GM19099 (cell line): ENCODE measurements at regions not wholly inside any gene's neighbourhood (a gene's known extent, or its start where the extent isn't known, plus 50 kb on each side); places are given as distances from the start of the nearest gene placed in this dataset.

Experiments
- POLR2A ChIP-seq: IDR thresholded peaks from 3 replicates; pipeline ENCODE4 v1.6.1; 2011; ENCODE audit warnings: low read depth; ENCODE audit not compliant: insufficient read length; ENCODE audit errors: extremely low read depth

DNA sequence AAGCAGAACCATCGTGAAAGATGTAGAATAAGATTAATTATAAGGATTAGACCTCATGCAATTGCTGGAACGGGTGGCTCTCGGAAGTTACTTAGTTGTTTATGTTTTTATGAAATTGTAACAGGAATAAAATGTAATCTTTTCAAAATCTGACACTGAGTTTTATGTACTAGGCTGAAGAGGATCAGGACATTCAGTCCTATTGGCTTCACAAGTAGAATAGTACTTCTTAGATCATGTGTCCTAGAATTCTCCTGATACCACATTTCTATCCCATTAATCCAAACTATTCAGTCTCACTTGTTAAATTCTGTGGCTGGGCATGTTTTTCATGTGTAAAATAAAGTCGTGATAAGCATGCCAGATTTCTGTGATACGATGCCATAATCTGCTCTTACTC lies 423.5 kb upstream of the OR4E1 start:
- no peak for TF ChIP-seq POLR2A

DNA sequence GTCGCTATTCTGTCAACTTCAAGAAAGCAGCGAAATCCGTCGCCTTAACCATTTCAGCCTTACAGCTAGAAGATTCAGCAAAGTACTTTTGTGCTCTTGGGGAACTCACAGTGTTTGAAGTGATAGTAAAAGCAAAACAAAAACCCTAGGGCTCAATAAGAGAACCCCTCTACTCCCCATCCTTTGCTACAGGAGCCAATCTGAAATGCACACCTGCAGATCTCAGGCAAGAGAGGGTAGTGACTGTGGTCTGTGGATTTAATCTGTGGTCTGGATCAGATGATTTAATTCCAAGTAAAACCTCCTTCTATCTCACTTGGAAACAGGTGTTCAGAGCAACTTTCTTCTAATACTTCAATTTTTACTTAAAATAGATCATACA lies 422.9 kb upstream of the OR4E1 start:
- no peak for TF ChIP-seq POLR2A

DNA sequence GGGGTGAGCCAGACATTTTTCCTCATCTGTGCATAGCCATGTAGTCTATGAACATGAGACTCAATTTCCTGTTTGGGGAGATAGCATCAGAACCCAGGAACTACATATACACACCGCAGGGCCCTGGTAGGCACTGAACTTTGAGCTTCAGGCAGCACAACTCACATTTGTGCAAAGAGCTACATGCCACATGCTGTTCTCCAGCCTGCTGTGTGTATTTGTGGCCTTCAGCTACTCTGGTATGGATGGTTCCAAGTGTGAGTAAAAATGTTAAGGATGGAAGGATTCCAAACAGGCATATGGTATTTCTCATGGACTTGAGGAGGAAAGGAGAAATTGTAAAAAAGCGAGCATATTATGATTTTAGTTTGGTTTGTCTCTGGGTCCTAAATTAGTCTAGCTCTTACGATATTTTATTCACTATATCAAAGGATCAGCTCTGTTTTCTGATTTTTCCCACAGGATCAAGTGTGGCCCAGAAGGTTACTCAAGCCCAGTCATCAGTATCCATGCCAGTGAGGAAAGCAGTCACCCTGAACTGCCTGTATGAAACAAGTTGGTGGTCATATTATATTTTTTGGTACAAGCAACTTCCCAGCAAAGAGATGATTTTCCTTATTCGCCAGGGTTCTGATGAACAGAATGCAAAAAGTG lies 422.4 kb upstream of the OR4E1 start:
- TF ChIP-seq POLR2A: no peak

DNA sequence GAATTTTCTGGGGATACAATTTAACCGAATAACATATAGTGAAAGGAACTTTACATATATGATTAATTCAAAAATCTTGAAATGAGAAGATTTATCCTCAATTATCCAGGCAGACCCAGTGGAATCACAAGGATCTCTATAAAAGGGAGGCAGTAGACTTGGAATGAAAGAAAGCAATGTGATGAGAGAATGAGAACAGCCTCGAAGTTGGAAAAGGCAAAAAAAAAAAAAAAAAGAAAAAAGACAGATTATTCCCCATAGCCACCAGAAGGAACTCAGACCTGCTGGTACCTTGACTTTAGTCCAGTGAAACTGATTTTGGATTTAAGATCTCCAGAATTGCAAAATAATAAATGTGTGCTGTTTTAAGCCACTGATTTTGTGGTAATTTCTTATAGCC lies 416.3 kb upstream of the OR4E1 start:
- no peak for TF ChIP-seq POLR2A

DNA sequence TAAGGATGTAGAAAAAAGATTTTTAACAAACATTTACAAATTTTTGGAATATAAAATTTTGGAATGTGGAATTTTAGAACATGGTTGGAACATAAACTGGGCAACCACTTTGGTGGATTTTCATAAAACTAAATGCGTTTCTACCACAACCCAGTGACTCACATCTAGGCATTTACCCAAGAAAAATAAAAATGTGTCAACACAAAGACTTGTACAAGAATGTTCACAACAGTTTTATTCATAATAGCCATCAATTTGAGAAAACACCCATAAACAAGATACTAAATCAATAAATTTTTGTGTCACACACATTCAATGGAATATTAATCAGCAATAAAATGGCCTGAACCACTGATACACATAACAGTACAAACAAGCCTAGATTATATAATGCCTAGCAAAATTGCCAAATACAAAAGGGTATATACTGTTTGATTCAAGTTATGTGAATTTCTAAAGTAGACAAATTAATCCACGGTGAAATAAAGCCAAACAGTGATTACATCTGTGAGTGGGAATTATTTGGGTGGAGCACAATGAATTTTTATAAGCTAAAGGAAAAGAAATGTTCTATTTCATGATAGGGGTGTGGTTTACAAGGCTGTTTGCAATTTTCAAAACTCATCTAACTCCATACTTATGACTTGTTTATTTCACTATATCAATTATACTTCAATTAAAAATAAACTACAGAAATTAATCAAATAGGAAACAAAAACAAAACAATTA lies 415.2 kb upstream of the OR4E1 start:
- no peak for TF ChIP-seq POLR2A

DNA sequence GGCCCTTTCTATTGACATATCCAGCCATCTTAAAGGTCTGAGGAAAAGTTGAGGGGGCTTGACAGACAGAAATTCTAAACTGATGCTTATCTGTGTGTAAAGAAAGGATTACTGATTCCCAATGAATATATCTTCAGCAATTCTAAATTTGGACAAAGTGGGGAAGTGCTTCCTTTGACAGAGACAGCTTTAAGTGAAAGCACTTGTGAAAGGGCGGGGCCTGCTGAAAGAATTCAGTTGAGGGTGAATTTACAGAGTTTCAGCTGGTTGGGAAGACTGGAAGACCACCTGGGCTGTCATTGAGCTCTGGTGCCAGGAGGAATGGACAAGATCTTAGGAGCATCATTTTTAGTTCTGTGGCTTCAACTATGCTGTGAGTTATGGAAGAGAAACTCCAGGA lies 412.5 kb upstream of the OR4E1 start:
- no peak for TF ChIP-seq POLR2A

DNA sequence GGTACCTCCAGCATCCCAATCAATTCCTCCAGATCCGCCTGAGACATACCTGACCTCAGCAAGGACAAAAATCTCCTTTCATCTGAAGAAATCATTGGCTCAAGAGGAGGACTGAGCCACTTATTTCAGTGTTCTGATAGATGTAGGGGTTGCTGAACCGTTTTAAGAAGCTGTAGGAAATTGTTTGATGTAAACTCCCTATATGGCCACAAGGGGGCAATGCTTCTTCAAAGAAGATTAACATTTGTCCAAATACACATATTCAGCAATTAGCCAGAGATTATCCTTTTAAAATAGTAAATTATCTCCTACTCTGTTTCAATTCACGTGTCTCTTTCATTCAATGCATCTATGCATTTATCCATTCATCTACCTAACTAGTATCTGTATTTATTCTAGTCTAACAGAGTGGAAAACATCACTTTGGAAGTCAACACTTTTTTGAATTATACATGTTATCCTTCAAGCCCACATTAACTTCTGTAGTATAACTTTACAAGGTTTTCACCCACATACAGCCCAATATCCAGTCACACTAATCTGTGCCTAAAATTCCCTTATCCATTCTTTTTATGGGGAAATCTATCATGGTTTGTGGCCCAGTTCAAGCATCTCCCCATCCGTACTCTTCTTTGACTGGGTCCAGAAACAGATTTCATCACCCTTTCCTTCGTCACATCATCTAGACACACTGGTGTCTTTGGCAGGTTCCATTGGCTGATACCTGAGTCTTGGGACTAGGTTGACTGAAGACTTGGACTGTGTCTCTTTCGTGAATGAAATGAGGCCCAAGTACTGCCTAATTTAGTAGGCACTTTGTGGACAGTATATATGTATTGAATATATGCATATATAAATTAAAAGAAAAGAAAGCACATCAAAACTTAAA lies 411.0 kb upstream of the OR4E1 start:
- TF ChIP-seq POLR2A: no peak

DNA sequence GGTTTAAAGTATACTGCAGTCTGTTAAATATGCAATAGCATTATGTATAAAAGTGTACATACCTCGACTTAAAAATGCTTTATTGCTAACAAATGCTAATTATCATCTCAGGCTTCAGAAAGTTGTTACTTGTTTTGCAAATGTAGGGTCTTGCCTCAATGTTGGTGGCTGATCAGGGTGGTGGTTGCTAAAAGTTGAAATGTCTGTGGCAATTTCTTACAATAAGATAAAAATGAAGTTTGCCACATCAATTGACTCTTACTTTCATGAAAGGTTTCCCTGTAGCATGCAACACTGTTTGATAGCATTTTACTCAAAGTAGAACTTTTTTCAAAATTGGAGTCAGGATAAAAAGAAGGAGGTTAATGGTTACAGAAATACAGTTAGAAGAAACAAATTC lies 407.7 kb upstream of the OR4E1 start:
- no peak for TF ChIP-seq POLR2A

DNA sequence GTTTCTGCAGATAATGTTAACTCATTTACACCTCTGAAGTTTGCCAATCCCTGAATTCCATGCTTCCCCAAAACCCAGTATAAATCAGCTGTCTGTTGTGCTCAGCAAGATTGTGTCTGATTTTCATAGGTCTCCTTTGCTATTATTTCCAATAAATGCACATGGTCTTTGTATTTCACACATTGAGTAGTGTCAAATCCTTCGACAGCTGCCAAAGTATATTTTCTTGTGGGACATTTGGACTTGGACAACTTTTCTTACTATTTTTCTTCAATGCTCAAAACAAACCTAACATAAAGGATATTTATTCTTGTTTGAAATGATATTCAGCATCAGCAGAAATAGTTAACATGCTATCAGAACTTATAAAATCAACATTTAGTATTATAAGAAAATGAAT lies 406.1 kb upstream of the OR4E1 start:
- TF ChIP-seq POLR2A: no peak

DNA sequence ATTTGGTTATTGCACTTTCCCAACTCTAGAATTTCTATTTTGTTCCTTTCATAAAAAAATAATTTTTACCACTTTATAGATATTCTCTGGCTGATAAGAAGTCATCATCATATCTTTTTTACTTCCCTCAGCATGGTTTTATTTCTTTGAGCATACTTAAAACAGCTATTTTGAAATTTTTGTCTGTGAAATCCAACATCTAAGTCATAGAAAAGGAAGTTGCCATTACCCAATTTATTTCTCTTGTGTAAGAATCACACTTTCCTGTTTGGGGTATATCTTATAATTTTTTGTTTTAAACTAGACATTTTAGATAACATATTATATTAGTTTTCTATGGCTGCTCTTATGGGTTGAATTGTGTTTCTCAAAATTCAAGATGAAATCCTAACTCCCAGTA lies 400.2 kb upstream of the OR4E1 start:
- no peak for TF ChIP-seq POLR2A

DNA sequence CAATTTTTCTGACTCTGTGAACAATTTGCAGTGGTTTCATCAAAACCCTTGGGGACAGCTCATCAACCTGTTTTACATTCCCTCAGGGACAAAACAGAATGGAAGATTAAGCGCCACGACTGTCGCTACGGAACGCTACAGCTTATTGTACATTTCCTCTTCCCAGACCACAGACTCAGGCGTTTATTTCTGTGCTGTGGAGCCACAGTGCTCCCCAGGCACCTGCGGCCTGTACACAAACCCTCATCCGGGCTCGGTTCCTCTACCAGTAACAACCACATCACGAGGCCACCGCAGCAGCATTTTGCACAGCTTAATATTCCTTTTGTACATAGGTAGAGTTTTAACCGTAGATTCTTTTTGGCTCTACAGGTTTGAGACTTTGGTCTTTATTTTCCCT lies 397.4 kb upstream of the OR4E1 start:
- TF ChIP-seq POLR2A: no peak

DNA sequence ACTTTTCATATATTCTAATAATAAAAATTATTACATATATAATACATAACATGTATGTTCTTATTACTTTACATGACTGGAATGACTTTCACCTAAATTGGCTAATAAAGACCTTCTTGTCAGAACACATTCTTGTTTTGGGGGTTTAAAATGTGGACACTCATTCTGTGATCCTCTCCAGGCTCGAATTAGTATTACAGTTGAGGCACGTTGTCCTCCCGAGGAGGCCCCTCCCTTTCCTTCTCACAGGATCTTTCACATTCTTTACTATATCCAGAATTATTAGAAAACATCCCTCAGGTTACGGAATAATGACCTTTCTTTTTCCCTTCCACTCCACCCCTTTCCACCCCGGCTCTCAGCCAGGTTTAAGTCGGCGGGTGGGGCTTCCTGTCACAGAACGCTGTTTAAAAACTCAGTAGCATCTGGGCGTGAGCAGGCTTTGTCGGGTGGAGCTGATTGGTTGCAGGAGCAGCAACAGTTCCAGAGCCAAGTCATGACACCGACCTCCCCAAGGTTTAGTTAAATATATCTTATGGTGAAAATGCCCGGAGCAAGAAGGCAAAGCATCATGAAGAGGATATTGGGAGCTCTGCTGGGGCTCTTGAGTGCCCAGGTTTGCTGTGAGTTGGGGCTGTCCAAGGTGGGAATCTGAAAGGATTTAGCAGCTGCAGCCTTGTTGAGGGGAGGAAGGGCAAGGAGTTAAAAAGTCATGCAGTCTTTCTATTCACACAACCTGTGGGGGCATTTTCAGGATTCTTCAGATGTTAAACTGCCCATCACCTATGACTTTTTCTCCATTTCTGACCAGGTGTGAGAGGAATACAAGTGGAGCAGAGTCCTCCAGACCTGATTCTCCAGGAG lies 396.7 kb upstream of the OR4E1 start:
- no peak for TF ChIP-seq POLR2A

DNA sequence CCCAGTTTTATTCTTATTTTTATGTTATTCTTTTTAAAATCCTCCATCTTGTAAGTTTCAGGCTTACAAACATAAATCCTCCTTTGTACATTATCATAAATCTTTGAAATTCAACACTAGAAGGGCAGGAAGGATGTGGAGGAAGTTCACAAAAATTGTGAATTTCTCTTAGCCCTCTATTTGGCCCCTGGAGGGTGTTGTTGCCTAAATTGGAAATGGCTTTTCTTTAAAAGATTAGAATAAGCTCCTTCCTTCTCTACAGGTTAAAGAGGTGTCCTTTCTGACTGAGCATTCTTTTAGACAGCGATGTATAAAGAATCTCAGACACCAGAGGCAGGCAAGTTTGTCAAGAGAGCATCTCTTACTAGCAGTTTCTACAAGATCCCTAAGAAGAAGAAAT lies 391.7 kb upstream of the OR4E1 start:
- no peak for TF ChIP-seq POLR2A

DNA sequence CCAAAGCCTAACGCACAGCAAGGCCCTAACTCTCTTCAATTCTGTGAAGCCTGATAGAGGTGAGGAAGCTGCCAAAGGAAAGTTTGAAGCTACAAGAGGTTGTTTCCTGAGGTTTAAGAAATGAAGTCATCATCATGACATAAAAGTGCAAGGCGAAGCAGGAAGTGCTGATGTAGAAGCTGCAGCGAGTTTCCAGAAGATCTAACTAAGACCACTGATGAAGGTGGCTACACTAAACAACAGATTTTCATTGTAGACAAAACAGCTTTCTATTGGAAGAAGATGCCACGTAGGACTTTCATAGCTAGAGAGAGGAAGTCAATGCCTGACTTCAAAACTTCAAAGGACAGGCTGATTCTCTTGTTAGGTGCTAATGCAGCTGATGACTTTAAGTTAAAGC lies 385.6 kb upstream of the OR4E1 start:
- TF ChIP-seq POLR2A: no peak

DNA sequence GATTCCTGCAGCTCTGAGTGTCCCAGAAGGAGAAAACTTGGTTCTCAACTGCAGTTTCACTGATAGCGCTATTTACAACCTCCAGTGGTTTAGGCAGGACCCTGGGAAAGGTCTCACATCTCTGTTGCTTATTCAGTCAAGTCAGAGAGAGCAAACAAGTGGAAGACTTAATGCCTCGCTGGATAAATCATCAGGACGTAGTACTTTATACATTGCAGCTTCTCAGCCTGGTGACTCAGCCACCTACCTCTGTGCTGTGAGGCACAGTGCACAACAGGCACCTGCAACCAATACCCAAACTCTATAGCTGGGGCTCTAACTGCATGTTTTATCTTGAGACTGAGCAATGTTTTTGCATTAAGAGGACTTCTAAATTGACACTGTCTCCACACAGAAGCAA lies 379.2 kb upstream of the OR4E1 start:
- no peak for TF ChIP-seq POLR2A
